Neural progenitor cell (in vitro differentiated cells): ENCODE measurements at regions not wholly inside any gene's neighbourhood (a gene's known extent, or its start where the extent isn't known, plus 50 kb on each side); places are given as distances from the start of the nearest gene placed in this dataset.

Source experiments
- EZH2 ChIP-seq: fragments of 200-600 bp; sonication (generic); IDR thresholded peaks from 2 replicates; pipeline ENCODE4 v1.6.1; 2017; ENCODE audit warnings: antibody characterized with exemption, mild to moderate bottlenecking, moderate library complexity
- EZH2phosphoT487 ChIP-seq: fragments of 200-600 bp; sonication (generic); IDR thresholded peaks from 2 replicates; pipeline ENCODE4 v1.6.1; 2017; ENCODE audit warnings: antibody characterized with exemption
- TF ChIP-seq, protein P1 (sequence below): fragments of 200-600 bp; sonication (generic); IDR thresholded peaks from 2 replicates; pipeline ENCODE4 v1.5.1; 2017; ENCODE audit warnings: antibody characterized with exemption, mild to moderate bottlenecking

DNA sequence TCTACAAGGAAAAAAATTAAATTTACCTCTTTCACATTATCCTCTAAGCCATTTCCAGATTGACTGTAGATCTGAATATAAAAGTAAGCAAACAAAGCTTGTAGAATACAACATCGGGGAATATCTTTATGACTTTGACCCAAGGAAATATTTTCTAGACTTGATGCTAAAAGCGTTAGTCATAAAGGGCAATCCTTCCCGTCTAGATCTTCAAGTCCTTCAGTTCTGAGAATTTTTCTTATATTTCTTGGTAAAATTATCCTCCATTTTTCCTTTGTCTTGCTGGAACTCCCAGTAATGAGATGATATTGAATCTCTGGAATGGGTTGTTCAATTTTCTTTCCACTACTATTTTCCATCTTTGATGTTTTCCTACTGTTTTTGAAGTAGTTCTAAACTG is 77.8 kb upstream of the ZNF184 start:
- TF ChIP-seq, protein P1, sequence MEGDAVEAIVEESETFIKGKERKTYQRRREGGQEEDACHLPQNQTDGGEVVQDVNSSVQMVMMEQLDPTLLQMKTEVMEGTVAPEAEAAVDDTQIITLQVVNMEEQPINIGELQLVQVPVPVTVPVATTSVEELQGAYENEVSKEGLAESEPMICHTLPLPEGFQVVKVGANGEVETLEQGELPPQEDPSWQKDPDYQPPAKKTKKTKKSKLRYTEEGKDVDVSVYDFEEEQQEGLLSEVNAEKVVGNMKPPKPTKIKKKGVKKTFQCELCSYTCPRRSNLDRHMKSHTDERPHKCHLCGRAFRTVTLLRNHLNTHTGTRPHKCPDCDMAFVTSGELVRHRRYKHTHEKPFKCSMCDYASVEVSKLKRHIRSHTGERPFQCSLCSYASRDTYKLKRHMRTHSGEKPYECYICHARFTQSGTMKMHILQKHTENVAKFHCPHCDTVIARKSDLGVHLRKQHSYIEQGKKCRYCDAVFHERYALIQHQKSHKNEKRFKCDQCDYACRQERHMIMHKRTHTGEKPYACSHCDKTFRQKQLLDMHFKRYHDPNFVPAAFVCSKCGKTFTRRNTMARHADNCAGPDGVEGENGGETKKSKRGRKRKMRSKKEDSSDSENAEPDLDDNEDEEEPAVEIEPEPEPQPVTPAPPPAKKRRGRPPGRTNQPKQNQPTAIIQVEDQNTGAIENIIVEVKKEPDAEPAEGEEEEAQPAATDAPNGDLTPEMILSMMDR, result no peak
- TF ChIP-seq EZH2phosphoT487 (no peak), EZH2 (no peak)
